ENCODE measurements at regions not wholly inside any gene's neighbourhood (a gene's known extent, or its start where the extent isn't known, plus 50 kb on each side); places are given as distances from the start of the nearest gene placed in this dataset.

DNA sequence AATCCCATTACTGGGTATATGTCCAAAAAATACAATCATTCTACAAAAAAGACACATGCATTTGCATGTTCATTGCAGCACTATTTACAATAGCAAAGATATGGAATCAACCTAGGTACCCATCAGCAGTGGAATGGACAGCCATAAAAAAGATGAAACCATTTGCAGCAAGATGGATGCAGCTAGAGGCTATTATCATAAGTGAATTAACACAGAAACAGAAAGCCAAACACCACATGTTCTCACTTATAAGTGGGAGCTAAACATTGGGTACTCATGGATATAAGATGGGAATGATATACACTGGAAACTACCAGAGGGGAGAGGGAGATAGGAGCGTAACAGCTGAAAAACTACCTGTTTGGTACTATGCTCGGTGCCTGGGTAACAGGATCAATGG lies 154.0 kb downstream of the TMEM26 start:
- no peak for DNase-seq
- H3K27me3 ChIP-seq, result no peaks in the 10 kb centered on the region
- no peaks in the 10 kb centered on the region for H3K4me1 ChIP-seq
- H3K27ac ChIP-seq, result no peak overlapping the region
- H3K36me3 ChIP-seq, result no peaks in the 10 kb centered on the region
- H3K4me3 ChIP-seq, result no peak overlapping the region
- H3K9me3 ChIP-seq (replicated peaks), result peaks cover 6% of the 10 kb centered on the region; the same call in 1 of the 2 replicates

DNA sequence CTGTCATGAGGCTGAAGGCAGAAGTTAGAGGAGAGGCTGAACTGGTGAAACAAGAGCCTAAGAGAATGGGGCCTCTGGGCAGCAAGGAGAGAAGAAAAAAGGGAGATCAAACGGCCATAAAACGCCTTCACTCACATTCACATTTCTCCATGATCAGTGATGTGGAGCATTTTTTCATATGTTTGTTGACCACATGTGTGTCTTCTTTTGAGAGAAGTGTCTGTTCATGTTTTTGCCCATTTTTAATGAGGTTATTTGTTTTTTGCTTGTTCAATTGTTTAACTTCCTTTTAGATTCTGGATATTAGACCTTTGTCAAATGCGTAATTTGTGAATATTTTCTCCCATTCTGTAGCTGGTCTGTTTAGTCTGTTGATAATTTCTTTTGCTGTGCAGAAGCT lies 155.0 kb downstream of the TMEM26 start:
- Histone ChIP-seq H3K27me3 (no peaks in the 10 kb centered on the region), H3K36me3 (no peaks in the 10 kb centered on the region), H3K27ac (no peak overlapping the region), H3K9me3 (replicated peaks) (peaks cover 6% of the 10 kb centered on the region; the same call in 1 of the 2 replicates), H3K4me1 (no peaks in the 10 kb centered on the region), H3K4me3 (no peak overlapping the region)
- no peak for DNase-seq

DNA sequence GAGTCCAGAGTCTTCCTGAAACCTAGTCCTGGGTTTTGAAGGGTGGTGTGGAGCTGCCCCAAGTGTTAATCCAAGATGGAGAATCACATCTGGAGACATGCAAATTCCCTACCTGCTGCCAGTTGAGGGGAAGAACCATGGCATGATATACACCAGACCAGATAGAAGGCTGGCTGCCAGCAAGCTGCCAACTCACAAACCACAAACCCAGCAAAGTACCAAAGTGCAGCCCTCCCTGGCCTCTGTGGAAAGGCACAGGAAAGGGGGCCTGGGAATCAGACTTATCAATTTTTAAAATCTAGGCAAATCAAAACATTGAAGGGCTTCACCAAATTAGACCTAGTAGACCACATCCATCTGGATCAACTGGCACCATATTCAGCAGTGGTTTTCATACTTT lies 157.0 kb downstream of the TMEM26 start:
- DNase-seq, result no peak
- H3K27ac ChIP-seq, result no peak overlapping the region

DNA sequence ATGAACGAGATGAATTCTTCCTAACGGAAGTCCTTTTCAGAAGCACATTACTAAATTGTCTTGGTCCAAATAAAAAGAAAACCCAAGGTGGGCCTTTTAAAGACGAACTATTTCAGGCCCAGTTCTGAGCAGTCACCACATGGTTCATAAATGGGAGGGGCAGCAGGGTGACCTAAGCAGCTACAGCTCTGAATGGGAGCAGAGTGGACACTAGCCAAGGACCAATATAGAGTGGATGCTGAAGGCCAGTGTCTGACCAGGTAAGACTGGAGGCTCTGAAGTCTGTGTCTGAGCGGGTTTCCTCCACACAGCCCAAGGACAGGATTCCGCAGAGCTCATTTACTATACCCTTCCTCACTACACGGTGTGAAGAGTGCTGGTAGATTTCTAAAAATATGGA lies 159.1 kb downstream of the TMEM26 start:
- no peaks in the 10 kb centered on the region for H3K4me1 ChIP-seq
- no peaks in the 10 kb centered on the region for H3K36me3 ChIP-seq
- H3K27me3 ChIP-seq, result no peaks in the 10 kb centered on the region
- H3K4me3 ChIP-seq, result no peak overlapping the region
- H3K27ac ChIP-seq, result no peak overlapping the region
- DNase-seq, result no peak
- H3K9me3 ChIP-seq (replicated peaks), result peaks cover 6% of the 10 kb centered on the region; the same call in 1 of the 2 replicates

More for the DNA sequence above, 157.0 kb downstream of the TMEM26 start:
- no peaks in the 10 kb centered on the region for H3K4me1 ChIP-seq
- no peaks in the 10 kb centered on the region for H3K27me3 ChIP-seq
- H3K4me3 ChIP-seq, result no peak overlapping the region
- H3K9me3 ChIP-seq (replicated peaks), result peaks cover 6% of the 10 kb centered on the region; the same call in 1 of the 2 replicates
- H3K36me3 ChIP-seq, result no peaks in the 10 kb centered on the region

DNA sequence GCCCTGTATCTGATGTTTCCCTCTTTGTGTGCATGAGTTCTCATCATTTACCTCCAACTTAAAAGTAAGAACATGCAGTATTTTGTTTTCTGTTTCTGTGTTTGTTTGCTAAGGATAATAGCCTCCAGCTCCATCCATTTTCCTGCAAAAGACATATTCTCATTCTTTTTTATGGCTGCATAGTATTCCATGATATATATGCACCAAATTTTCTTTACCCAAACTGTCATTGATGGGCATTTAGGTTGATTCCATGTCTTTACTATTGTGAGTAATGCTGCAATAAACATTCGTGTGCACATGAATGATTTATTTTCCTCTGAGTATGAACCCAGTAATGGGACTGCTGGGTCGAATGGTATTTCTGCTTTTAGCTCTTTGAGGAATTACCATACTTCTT lies 163.4 kb downstream of the TMEM26 start:
- no peaks in the 10 kb centered on the region for H3K4me1 ChIP-seq
- H3K27me3 ChIP-seq, result no peaks in the 10 kb centered on the region
- DNase-seq, result no peak
- no peaks in the 10 kb centered on the region for H3K36me3 ChIP-seq
- no peak overlapping the region for H3K27ac ChIP-seq
- H3K4me3 ChIP-seq, result no peak overlapping the region
- no peaks in the 10 kb centered on the region for H3K9me3 ChIP-seq (replicated peaks)

DNA sequence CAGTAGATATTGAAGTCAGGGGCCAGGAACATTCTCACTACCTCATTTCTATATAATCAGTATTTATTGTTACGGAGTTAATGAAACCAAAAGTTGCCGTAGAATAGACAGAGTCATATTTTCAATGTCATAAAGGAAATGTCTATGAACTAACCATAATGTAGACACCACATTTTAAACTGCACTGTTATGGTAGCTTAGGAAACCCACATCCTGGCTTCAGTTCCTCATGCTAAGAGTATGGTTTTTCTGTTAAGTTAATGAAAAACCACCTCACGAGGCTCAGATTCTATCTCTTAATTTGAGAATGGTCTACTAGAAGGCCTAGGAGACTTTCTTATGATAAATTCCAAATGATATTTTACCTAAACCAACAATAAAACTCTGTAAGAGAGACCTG lies 166.5 kb downstream of the TMEM26 start:
- H3K27me3 ChIP-seq, result no peaks in the 10 kb centered on the region
- H3K27ac ChIP-seq, result no peak overlapping the region
- no peak for DNase-seq
- H3K36me3 ChIP-seq, result no peaks in the 10 kb centered on the region
- H3K9me3 ChIP-seq (replicated peaks), result no peaks in the 10 kb centered on the region
- 0 out of 2 replicates have a peak, but pooled peaks cover 3% of the 10 kb centered on the region for H3K4me1 ChIP-seq
- H3K4me3 ChIP-seq, result no peak overlapping the region

DNA sequence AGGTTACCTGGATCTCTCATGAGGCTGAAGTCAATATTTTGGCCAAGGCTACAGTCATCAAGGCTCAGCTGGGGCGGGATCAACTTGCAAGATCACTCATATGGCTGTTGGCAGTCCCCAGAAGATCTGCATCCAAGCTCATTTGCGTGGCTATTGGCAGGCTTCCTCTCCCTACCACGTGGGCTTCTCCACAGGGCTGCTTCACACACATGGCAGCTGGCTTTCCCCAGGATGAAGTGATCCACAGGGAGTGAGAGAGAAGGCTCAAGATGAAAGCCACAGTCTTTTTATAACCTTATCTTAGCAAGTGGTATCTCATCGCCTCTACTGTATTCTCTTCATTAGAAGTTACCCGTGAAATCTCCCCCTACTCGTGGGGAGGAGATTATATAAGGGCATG lies 167.4 kb downstream of the TMEM26 start:
- no peaks in the 10 kb centered on the region for H3K36me3 ChIP-seq
- H3K9me3 ChIP-seq (replicated peaks), result no peaks in the 10 kb centered on the region
- DNase-seq, result peak; percentile 2 to 3
- no peaks in the 10 kb centered on the region for H3K27me3 ChIP-seq
- 0 out of 2 replicates have a peak, but pooled peaks cover 3% of the 10 kb centered on the region for H3K4me1 ChIP-seq
- no peak overlapping the region for H3K27ac ChIP-seq
- no peak overlapping the region for H3K4me3 ChIP-seq

DNA sequence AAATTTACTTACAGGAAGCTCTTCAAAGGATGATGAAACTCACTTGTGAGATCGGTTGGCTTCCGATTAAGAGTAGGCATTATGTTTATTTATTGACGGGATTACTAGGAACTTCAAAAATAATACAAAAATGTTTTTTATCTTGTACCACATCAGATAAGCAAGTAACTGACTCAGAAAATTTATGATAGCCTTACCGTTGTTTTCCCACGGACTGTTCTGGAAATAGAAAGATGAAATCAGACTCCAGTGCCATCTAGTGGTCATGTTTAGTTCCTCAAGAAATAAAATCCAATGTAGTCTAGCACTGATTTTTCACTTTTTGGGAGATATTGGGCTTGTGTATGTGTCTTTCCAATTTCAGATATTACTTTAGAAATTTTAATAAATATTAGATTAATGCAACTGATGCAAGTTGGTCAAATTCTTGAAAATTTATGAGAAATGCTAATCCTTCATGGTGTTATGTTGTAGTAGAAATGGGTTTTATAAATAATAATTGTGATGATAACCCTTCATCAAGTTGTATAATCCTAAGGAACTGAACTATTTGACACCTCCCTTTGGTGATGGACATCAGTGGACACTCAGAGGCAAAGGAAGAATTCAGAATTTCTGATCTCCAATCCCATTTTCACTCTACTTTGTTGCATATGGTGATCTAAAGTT lies 168.8 kb downstream of the TMEM26 start:
- Histone ChIP-seq H3K4me3 (no peak overlapping the region), H3K27ac (no peak overlapping the region)
- peak; percentile 2 to 73 for DNase-seq

DNA sequence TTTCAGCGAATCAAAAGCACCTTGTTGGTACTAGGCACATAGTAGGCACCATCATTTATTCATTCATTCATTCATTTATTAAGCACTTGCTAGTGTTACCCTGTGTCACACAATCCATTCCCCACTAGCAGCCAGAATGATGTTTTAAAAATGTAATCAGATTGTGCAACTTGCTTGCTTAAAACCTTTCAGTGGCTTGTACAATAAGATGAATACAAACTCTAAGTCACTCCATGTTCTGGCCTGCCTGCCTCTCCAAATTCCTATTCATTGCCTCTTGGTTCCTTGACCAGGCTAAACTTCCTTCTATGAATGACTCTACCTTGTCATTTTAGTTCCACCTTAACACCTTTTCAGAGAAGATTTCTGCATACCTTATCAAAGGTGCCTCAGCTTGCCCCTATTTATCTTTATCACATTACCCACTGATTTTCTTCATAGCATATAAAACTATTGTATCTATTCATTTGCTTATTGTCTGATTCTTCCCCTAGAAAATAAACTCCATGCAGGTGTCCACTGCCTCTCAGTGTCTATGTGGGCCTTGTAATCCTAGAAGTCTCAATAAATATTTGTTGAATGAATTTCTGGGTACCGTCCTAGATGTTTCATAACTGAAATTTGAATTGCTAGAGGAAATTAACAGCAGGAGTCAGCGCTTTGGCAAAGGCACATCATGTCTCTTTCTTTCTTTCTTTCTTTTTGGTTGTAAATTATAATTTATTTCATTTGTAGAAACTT lies 169.5 kb downstream of the TMEM26 start:
- no peak overlapping the region for H3K27ac ChIP-seq
- H3K27me3 ChIP-seq, result no peaks in the 10 kb centered on the region
- 0 out of 2 replicates have a peak, but pooled peaks cover 3% of the 10 kb centered on the region for H3K4me1 ChIP-seq
- H3K36me3 ChIP-seq, result no peaks in the 10 kb centered on the region
- no peak for DNase-seq
- no peak overlapping the region for H3K4me3 ChIP-seq
- no peaks in the 10 kb centered on the region for H3K9me3 ChIP-seq (replicated peaks)

More for the DNA sequence above, 168.8 kb downstream of the TMEM26 start:
- no peaks in the 10 kb centered on the region for H3K9me3 ChIP-seq (replicated peaks)
- no peaks in the 10 kb centered on the region for H3K27me3 ChIP-seq
- no peaks in the 10 kb centered on the region for H3K36me3 ChIP-seq
- 0 out of 2 replicates have a peak, but pooled peaks cover 3% of the 10 kb centered on the region for H3K4me1 ChIP-seq

DNA sequence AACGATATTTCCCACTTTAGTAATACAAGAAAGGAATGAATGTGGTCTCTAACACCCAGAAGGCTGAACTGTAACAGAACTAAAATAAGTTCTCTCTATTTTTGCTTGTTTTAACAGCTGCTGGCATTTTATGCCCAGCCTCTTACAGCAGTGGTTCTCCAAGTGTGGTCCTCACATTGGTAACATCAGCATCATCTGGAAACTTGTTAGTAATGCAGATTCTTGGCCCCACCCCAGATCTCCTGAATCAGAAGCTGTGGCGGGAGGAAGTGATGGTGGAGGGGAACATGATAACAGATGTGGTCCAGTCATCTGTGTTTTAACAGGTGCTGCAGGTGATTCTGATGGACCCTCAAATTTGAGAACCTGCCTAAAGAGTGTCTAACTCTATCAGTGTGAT lies 170.1 kb downstream of the TMEM26 start:
- DNase-seq, result peak; percentile 5 to 13

DNA sequence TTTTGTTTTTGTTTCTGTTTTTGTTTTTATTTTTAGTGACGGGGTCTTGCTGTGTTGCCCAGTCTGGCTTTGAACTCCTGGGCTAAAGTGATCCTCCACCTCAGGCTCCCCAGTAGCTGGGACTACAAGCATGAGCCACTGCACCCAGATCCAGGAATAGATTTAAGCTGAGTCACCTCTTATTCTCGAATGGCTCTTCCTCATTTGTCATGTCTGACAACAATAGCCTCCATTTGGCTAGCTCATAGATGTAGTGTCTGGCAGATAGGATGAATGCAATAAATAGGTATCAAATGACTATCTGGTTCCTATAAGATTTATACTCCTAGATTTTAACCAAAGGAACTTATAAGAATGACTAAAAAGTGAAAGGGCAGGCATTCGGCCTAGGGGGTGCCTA lies 172.9 kb downstream of the TMEM26 start:
- DNase-seq, result no peak
- H3K27ac ChIP-seq, result no peak overlapping the region
- no peaks in the 10 kb centered on the region for H3K36me3 ChIP-seq
- no peaks in the 10 kb centered on the region for H3K27me3 ChIP-seq
- H3K4me1 ChIP-seq, result 0 out of 2 replicates have a peak, but pooled peaks cover 3% of the 10 kb centered on the region
- H3K4me3 ChIP-seq, result no peak overlapping the region
- no peaks in the 10 kb centered on the region for H3K9me3 ChIP-seq (replicated peaks)

More for the DNA sequence above, 170.1 kb downstream of the TMEM26 start:
- no peaks in the 10 kb centered on the region for H3K36me3 ChIP-seq
- no peak overlapping the region for H3K4me3 ChIP-seq
- no peaks in the 10 kb centered on the region for H3K9me3 ChIP-seq (replicated peaks)
- no peaks in the 10 kb centered on the region for H3K27me3 ChIP-seq
- H3K27ac ChIP-seq, result no peak overlapping the region
- 0 out of 2 replicates have a peak, but pooled peaks cover 3% of the 10 kb centered on the region for H3K4me1 ChIP-seq

DNA sequence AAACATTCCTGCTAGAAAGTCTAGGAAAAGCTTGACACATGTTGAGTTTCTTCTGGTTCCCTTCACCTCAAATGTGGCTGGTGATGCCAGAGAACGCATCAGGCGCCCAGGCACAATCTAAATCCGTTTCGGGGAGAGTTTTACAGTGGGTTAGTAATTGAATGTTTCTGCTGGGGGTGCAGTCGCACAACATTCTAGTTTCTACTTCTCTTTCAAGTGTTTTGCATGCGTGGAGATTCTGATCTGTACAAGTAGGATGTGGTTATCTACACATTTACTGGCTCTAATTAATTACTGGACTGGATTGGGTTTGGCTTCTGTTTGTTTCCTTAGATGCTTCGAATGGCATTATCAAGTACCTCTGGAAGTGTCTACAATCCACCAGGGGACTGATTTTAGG lies 173.8 kb downstream of the TMEM26 start:
- H3K4me1 ChIP-seq, result 0 out of 2 replicates have a peak, but pooled peaks cover 3% of the 10 kb centered on the region
- H3K36me3 ChIP-seq, result no peaks in the 10 kb centered on the region

DNA sequence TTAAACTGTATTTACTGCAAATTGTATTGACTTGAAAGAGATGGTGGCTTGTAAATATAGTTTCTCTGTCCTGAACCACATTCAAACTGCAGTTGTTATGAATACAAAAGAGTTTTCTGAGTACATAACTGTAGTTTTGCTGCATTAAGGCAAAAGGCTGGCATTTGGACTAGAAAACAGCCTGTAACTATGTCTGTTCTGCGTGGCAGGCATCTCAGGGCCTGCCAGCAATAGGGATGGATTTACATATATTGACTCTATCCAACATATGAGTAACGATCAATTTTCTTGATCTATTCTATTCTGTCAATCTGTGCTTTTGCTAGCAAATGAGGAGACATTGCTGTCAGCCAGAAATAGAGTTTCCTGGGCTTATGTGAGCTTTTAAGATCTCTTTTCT lies 174.6 kb downstream of the TMEM26 start:
- H3K4me1 ChIP-seq, result 0 out of 2 replicates have a peak, but pooled peaks cover 3% of the 10 kb centered on the region
- H3K4me3 ChIP-seq, result no peak overlapping the region
- no peak overlapping the region for H3K27ac ChIP-seq
- H3K36me3 ChIP-seq, result no peaks in the 10 kb centered on the region
- H3K9me3 ChIP-seq (replicated peaks), result no peaks in the 10 kb centered on the region
- H3K27me3 ChIP-seq, result no peaks in the 10 kb centered on the region
- DNase-seq, result no peak

More for the DNA sequence above, 173.8 kb downstream of the TMEM26 start:
- H3K27ac ChIP-seq, result no peak overlapping the region
- no peaks in the 10 kb centered on the region for H3K9me3 ChIP-seq (replicated peaks)
- no peak overlapping the region for H3K4me3 ChIP-seq
- H3K27me3 ChIP-seq, result no peaks in the 10 kb centered on the region
- no peak for DNase-seq

DNA sequence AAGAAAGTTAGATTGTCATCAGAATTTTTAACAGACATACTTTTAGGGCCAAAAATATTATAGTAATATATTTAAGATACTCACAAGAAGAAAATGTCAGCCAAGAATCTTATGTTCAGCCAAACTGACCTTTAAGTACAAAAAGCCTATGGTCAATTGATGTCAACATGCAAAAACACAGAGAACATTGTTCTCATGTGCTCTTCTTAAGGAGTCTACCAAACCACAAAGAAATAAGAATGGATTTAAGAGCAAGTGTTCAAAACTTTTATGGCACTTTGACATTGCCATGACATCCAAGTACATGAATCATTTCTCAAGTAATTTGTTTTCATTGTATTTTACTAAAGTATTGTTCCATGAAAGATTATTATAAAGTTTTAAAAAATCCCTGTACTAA lies 180.4 kb downstream of the TMEM26 start:
- Histone ChIP-seq H3K27ac (no peak overlapping the region), H3K36me3 (no peaks in the 10 kb centered on the region), H3K4me3 (no peak overlapping the region), H3K4me1 (no peaks in the 10 kb centered on the region), H3K9me3 (replicated peaks) (no peaks in the 10 kb centered on the region), H3K27me3 (no peaks in the 10 kb centered on the region)
- no peak for DNase-seq

DNA sequence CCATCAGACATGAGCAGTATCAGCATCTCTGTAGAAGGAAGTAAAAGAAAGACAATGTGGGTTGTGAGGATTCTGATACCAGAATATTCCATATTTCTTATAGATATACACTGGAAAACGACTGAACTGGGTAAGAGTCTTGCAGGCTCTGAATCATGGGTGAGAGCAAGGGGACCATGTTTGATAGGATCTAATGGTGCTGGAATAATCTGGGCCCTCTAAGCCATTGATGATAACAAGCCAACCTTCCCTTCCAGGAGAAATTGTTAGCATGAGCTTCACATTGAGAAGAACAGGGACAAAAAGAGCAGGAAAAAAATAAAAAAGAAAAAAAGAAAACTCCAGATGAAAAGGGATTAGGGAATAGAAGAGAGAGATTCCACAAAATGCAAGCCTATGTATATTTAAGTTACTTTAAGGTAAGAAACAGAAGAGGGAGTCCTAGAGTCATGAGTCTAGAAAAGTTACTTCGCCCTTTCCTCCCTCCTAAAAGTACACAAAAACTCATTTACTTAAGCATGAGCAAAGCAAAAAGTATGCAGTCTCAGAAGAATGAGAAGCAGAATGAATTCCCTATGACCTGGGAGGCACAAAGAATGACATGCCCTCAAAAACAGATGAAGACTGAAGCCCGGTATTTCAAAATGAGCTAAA lies 181.9 kb downstream of the TMEM26 start:
- Histone ChIP-seq H3K4me3 (no peak overlapping the region), H3K27me3 (no peaks in the 10 kb centered on the region), H3K9me3 (replicated peaks) (no peaks in the 10 kb centered on the region), H3K36me3 (no peaks in the 10 kb centered on the region), H3K27ac (no peak overlapping the region), H3K4me1 (no peaks in the 10 kb centered on the region)
- DNase-seq, result peak in 1 of 2 experiments; percentile 1

Measured in SJCRH30 (cell line).